Ishikawa (cell line): ENCODE measurements at regions not wholly inside any gene's neighbourhood (a gene's known extent, or its start where the extent isn't known, plus 50 kb on each side); places are given as distances from the start of the nearest gene placed in this dataset.

Experiments used
- CREB1 ChIP-seq: IDR thresholded peaks from 2 replicates; pipeline ENCODE4 v1.6.1; 2012; ENCODE audit warnings: low read depth
- FOXM1 ChIP-seq: IDR thresholded peaks from 2 replicates; pipeline ENCODE4 v1.6.1; 2012; ENCODE audit warnings: low read depth, borderline replicate concordance
- MAX ChIP-seq: IDR thresholded peaks from 2 replicates; pipeline ENCODE4 v1.6.1; 2012
- NFIC ChIP-seq: IDR thresholded peaks from 2 replicates; pipeline ENCODE4 v1.6.1; 2012
- TEAD4 ChIP-seq: IDR thresholded peaks from 2 replicates; pipeline ENCODE4 v1.6.1; 2012

- TF ChIP-seq NFIC (no peak), CREB1 (no peak), FOXM1 (no peak), MAX (no peak), TEAD4 (no peak)
Measured at GRCh38 chr7:68892236-68892635, 706.0 kb upstream of the AUTS2 start.
